A673 (cell line): ENCODE measurements at regions not wholly inside any gene's neighbourhood (a gene's known extent, or its start where the extent isn't known, plus 50 kb on each side); places are given as distances from the start of the nearest gene placed in this dataset.

Source experiments
- CTCF ChIP-seq: fragments of 300-800, 200-600 bp; sonication (generic); conservative IDR thresholded peaks from 2 replicates; pipeline ENCODE4 v1.5.1; 2017; ENCODE audit warnings: low read depth, mild to moderate bottlenecking, antibody characterized with exemption, low read length, moderate library complexity, mixed read lengths
- EZH2 ChIP-seq: fragments of 200-600 bp; sonication (generic); IDR thresholded peaks from 2 replicates; pipeline ENCODE4 v1.6.1; 2017; ENCODE audit warnings: borderline replicate concordance, low read depth, mild to moderate bottlenecking, mixed read lengths, antibody characterized with exemption, low read length; ENCODE audit not compliant: poor library complexity, severe bottlenecking

DNA sequence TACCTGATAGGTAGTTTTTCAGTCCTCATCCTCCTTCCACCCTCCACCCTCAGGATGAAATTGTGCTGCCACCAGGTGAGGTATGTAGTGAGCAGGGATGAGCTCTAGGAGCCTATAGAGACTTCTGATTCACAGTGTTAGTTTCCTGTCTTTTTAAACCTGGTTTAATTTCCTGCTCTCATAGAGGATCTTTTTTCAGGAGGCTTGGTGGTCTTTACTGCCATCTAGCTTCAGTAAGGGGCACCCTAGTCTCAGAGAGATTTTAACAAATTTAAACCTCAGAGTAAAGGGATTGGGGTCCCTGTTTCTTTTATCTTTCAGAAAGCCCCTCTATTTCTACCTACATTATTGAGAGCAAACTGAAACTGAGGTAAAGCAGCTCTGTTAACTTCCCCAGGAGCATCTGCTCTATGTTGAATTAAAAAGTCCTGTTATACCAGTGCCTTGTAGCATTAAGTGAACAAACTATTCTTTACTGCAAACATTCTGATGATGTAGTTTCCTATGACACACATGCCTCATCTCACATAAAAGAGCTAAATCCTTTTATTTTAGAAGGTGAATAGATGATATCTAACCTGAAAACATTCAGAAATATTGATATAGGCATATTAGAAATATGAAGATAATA is 172.2 kb upstream of the DDHD1 start:
- TF ChIP-seq CTCF = peak; percentile 52
- TF ChIP-seq EZH2 = no peak
